Kidney tubule cell (primary cell): ENCODE measurements at regions not wholly inside any gene's neighbourhood (a gene's known extent, or its start where the extent isn't known, plus 50 kb on each side); places are given as distances from the start of the nearest gene placed in this dataset.
A peak's percentile ranks its signal among the peaks of the same experiment; 100 is the strongest.

Source experiments
- DNase-seq: peaks from one replicate; pipeline ENCODE4 v3.0.0-alpha.2; 2018; ENCODE audit warnings: low spot score

DNA sequence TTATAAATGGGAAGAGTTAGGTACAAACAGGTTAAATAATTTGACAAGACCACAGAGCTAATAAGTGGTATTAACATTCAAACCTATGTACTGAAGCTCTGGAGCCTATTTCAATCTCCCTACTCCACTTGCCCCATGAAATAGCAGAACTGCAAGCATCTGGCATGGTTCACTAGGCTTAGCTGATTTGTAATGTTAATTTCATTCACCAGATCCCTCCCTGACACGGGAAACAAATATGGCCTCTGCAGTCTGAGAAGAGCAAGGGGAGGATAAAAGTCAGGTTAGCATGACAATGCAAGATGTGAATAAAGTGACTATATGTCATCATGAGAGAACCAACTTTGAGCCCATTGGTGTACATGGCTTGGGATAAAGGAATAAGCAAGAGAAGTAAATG, 428.8 kb downstream of the BRINP1 start:
- DNase-seq = peak; percentile 4

GRCh38 chr9:118946669-118947068, 422.6 kb downstream of the BRINP1 start:
- DNase-seq = no peak

DNA sequence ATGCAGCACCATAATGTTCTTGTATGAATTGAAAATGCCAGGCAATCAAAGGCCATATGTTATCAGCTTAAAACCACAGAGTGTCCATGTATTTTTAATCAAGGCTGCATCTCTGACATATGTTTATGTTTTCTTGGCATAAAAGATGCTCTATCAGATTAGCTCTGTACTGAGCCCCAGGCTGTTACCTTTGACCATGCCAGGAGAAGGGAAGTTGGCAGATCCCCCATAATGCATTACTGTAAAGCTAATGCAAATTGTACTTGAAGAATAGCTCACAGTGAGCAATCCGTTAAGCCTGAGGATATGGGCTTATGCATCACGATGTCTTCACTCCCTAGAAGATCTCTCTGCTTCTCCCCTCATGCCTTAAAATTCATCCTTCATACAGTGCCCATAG, 414.4 kb downstream of the BRINP1 start:
- no peak for DNase-seq

DNA sequence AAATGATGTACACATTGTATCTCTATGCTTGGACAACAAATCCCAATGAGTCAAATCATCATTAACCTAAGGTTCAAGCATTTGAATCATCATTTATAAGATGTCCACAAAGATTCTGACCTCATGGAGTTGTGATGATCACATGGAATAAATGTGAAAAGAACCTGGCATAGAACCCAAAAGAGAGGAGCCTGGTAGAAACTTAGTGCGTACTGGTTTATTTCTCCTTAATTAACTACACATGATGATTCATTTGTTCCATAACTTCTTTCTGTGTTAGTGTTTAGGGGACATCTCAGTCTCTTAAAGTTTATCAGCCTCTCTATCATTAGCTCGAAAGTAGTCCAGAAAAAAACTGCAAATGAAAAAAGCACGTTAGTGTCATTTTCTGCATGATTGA, 411.6 kb downstream of the BRINP1 start:
- no peak for DNase-seq

DNA sequence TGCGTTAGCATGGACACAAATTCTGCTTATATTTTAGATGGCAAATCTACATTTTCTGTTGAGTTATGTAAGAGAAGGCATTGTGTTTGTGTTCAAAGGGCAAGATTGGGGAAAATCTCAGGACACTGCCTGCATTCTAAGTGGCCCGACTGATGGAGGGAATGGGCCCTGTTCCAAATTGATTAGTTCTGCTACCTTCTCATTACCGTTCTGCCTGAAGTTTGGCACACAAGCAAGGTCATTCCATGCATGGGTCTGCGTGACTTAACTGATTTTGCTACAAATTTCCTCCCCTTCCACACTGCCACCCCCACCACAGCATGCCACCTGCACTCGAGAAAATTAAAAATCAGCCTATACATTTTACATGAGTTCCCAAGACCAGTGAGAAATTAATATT, 409.9 kb downstream of the BRINP1 start:
- DNase-seq = no peak

GRCh38 chr9:118961857-118962256, 407.4 kb downstream of the BRINP1 start:
- DNase-seq = peak; percentile 97

GRCh38 chr9:118962426-118962825, 406.8 kb downstream of the BRINP1 start:
- DNase-seq = peak; percentile 92

GRCh38 chr9:118963674-118964073, 405.6 kb downstream of the BRINP1 start:
- DNase-seq = no peak

DNA sequence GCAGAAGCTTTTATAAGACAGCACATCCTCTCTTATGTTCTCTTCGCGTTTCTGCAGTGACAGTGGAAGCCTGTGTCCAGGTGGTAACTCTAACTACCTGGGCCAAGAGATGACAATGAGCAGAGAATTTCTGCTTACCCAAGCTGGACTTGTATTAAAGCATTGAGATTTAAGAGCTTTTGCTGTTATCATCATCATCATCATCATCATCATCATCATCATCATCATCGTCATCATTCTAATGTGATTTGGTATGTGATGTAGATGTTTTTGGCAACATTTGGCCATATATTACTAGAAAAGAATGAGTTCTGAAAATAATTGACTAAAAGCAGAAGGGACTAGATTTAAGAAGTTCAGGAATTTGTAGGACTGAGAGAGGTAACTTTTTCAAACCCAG, 401.3 kb downstream of the BRINP1 start:
- no peak for DNase-seq

DNA sequence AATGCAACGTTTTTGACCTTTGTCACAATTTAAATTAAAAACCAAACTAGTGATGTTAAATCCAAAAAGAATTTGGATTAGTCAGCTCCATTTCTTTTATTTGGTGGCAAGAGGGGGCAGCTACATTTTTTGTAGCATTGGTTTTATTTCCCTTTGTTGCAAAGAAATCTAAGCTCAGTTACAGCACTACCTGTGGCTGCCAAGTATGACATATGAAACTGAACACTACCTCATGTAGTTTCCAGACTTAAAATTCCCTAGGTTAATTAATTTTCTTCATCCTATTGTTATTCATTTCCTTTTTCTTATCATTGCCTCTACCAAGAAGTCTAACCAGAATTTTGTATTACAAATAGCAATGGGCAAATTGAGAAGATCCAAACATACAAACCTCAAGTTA, 393.5 kb downstream of the BRINP1 start:
- DNase-seq = no peak

- no peak for DNase-seq
Measured at GRCh38 chr9:118976160-118976559, 393.1 kb downstream of the BRINP1 start.

- DNase-seq = no peak
Measured at GRCh38 chr9:118984607-118985006, 384.6 kb downstream of the BRINP1 start.

- DNase-seq = no peak
Measured at GRCh38 chr9:118985851-118986250, 383.4 kb downstream of the BRINP1 start.

- no peak for DNase-seq
Measured at GRCh38 chr9:118987167-118987566, 382.1 kb downstream of the BRINP1 start.

- no peak for DNase-seq
Measured at GRCh38 chr9:118990949-118991348, 378.3 kb downstream of the BRINP1 start.

DNA sequence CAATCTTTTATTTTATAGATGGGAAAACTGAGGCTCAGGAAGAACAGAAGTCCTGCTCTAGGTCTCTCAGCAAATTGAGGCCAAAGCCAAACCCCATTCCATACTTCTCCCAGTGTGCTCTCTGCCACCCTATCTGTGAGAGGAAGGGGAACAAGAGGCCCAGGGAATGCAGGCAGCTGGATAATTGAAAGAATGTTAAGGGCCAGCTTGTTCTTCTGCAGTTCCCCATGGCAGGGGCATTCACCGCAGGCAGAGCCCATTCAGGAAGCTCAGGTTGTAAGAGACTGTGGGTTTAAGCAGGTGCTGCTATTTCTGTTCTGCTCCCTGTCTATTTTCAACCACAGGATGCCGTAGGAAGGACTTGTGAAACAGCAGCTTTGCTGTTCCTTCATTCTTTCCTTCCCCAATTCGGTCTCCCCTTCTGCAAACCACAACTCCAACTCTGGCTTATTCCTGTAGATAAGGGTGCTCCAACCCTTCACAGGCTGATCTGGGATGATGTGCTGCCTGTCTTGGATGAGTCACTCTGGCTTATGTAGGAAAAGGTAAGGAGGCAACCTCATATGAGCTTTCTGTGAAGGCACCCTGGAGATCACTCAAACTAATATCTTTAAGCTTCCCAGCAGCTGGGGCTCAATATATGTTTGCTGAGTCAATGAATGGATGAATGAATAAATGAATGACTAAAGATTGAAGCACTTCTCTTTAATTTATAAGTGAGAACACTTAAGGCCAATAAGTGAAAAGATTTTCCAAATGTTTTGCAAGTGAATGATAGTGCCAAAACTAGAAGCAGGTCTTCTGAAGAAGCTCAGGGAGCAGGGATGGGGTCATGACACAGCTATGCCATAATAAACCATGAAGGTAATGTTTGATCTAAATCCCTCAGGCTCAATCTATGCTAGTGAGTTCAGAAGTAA, 377.6 kb downstream of the BRINP1 start:
- DNase-seq = peak; percentile 61

DNA sequence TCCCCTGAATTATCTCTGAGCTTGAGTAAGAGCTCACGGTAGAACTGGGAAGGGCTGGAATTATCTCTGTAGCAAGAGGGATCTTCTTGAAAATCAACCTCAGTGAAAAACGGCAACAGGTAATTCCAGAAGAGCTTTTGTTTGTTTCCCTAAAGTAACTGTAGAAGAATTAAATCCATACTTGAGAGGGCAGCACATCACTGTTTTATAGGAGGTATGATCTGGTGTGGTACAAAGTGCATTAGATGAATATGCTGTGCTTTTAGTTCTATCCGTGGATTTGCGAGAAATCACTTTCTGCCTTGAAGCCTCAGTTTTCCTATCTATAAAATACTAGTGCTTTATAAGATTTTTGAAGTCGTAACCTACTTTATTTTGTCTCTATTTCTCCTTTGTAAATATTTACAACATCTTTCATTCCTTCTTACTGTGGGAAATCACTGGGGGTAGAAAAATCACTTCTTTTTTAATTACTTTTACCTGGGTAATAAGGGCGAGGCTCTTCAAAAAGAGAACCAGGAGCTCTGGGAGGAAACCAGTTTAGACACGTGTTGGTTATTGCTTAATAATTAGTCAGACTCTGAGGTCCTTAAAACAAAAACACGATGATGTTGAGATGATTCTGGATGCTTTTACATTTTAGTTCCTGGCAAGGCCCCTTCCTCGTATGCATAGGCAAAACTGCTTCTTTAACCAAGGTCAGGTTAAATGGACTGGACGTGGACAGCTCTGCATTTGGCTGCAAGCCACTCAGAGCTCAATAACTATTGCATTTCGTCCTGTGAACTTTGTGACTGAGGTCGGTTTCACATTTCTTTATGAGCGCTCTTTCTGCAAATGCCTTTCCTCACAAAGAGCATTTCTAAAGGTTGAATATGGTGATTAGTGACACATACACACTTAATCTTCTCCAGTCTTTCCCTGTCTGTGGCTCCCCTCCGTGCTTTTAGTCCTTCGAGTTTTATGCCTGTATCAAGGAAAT, 376.1 kb downstream of the BRINP1 start:
- DNase-seq = peak; percentile 30

DNA sequence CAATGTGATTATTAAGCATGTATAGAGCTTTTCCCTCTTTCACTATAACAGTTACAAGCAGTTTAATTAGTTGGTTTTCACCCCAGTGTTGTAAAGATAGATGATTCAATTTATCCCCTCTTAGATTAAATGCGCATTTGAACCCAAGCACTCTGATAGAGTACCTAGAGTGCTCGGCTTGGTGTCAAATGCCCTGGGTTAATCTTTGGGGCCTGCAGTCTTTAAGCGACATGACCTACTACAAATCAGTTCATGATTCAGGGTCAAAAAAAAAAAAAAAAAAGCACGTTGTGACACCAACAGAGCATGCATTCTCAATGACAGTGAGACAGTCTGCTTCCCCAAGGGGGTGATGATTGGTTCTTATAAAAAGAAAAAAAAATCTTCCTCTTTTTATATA, 375.3 kb downstream of the BRINP1 start:
- DNase-seq = no peak

DNA sequence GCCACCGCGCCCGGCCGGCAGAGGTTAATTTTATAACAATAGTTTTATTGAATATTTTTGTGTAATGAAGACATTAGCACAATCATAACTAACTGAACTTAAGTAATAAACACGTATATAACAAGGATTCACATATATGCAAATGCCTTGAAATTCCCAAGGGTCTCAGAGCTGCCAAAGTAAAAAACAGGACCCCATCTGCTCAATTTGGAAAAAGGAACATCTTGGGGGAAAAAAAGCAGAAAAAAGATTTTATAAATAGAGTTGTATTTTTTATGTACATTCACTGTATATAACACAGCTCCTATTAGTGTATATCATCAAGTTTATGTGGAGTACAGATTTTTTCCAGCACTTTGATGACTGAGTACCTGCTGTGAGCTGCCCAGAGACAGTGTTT, 366.7 kb downstream of the BRINP1 start:
- no peak for DNase-seq

GRCh38 chr9:119003201-119003611, 366.0 kb downstream of the BRINP1 start:
- peak; percentile 90 for DNase-seq

- DNase-seq = peak; percentile 89
Measured at GRCh38 chr9:119003882-119004617, 365.2 kb downstream of the BRINP1 start.

DNA sequence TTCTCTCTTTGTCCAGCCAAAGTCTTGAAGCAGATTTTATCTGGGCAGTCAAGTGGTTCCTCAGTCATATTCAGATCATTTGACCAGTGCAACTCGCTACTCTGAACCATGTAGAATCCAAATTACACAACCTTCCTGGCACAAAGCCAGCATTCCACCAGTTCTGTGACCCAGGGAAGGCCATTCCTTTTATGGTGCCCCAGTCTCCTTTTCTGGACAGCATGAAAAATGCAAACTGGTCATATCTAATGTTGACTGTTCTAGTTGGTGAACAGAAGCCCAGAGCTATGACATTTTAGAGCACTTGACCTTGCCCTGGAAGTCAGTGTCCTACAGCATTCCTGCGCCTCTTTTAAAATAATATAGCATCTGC, 364.6 kb downstream of the BRINP1 start:
- peak; percentile 99 for DNase-seq
